B cell (primary cell): ENCODE measurements at regions not wholly inside any gene's neighbourhood (a gene's known extent, or its start where the extent isn't known, plus 50 kb on each side); places are given as distances from the start of the nearest gene placed in this dataset.

Source experiments
- CTCF ChIP-seq: fragments of 200-600 bp; IDR thresholded peaks from one replicate; pipeline ENCODE4 v1.8.0; 2022; ENCODE audit warnings: antibody characterized with exemption, mild to moderate bottlenecking
- EZH2 ChIP-seq: IDR thresholded peaks from 2 replicates; pipeline ENCODE4 v1.6.1; 2012; ENCODE audit warnings: borderline replicate concordance, low read depth, mild to moderate bottlenecking, moderate library complexity, low read length; ENCODE audit not compliant: insufficient read depth, poor library complexity, severe bottlenecking

- TF ChIP-seq EZH2 (no peak), CTCF (no peak)
Observed at GRCh38 chr9:84145031-84145430, 164.4 kb downstream of the RMI1 start.
